HepG2 (cell line): ENCODE measurements at regions not wholly inside any gene's neighbourhood (a gene's known extent, or its start where the extent isn't known, plus 50 kb on each side); places are given as distances from the start of the nearest gene placed in this dataset.

Source experiments
- CTCF ChIP-seq: sonication (generic); formaldehyde crosslinking; IDR thresholded peaks from 2 replicates; pipeline ENCODE4 v1.5.0; 2020; ENCODE audit warnings: mild to moderate bottlenecking, missing genetic modification reagents, moderate library complexity
- EZH2 ChIP-seq: conservative IDR thresholded peaks from 2 replicates; pipeline ENCODE4 v1.6.1; 2012; ENCODE audit warnings: mild to moderate bottlenecking, low read depth, low read length, moderate library complexity
- FOSL2 ChIP-seq: sonication (generic); formaldehyde crosslinking; IDR thresholded peaks from 2 replicates; pipeline ENCODE4 v1.4.0; 2020; ENCODE audit warnings: missing genetic modification reagents
- GZF1 ChIP-seq: sonication (generic); formaldehyde crosslinking; IDR thresholded peaks from 2 replicates; pipeline ENCODE4 v1.5.1; 2020; ENCODE audit warnings: mild to moderate bottlenecking, missing genetic modification reagents
- JDP2 ChIP-seq: sonication (generic); formaldehyde crosslinking; IDR thresholded peaks from 2 replicates; pipeline ENCODE4 v1.8.1; 2022; ENCODE audit warnings: missing genetic modification reagents, borderline replicate concordance
- POLR2A ChIP-seq, 2 experiments: IDR thresholded peaks; 2 replicates each; pipeline ENCODE4 v1.6.1; 2011; ENCODE audit warnings: low read depth in 2 of 2, low read length in 2 of 2, mild to moderate bottlenecking in 1 of 2, moderate library complexity in 1 of 2; ENCODE audit not compliant: insufficient read depth in 1 of 2
- TGIF2 ChIP-seq: IDR thresholded peaks from 2 replicates; pipeline ENCODE4 v1.6.1; 2016; ENCODE audit warnings: control low read depth, missing compliant biosample characterization
- THAP11 ChIP-seq: IDR thresholded peaks from 2 replicates; pipeline ENCODE4 v1.6.1; 2016; ENCODE audit warnings: missing biosample characterization, missing genetic modification reagents
- ZBTB4 ChIP-seq: sonication (generic); formaldehyde crosslinking; IDR thresholded peaks from 2 replicates; pipeline ENCODE4 v1.4.0; 2020; ENCODE audit warnings: missing genetic modification reagents, mild to moderate bottlenecking, borderline replicate concordance
- ZBTB44 ChIP-seq: sonication (generic); formaldehyde crosslinking; IDR thresholded peaks from 2 replicates; pipeline ENCODE4 v1.4.0; 2020; ENCODE audit warnings: missing genetic modification reagents
- ZFP36L2 ChIP-seq: sonication (generic); formaldehyde crosslinking; IDR thresholded peaks from 2 replicates; pipeline ENCODE4 v1.4.0; 2020; ENCODE audit warnings: missing genetic modification reagents
- ZHX1 ChIP-seq: sonication (generic); formaldehyde crosslinking; IDR thresholded peaks from 2 replicates; pipeline ENCODE4 v1.8.1; 2022; ENCODE audit warnings: low read depth, mild to moderate bottlenecking, missing genetic modification reagents
- ZNF530 ChIP-seq: sonication (generic); formaldehyde crosslinking; IDR thresholded peaks from 2 replicates; pipeline ENCODE4 v1.5.0; 2020; ENCODE audit warnings: low read depth, mild to moderate bottlenecking, missing genetic modification reagents

- TF ChIP-seq GZF1 (CRISPR knock-in tag) (no peak), ZBTB4 (CRISPR knock-in tag) (no peak), EZH2 (no peak), ZFP36L2 (no peak), CTCF (CRISPR knock-in tag) (no peak), TGIF2 (CRISPR knock-in tag) (no peak), ZBTB44 (CRISPR knock-in tag) (no peak), FOSL2 (CRISPR knock-in tag) (no peak), ZHX1 (CRISPR knock-in tag) (no peak), ZNF530 (CRISPR knock-in tag) (no peak), POLR2A (IDR thresholded peaks at IDR 0.05; ENCODE audit: insufficient read depth in 1 of 2, low read depth in 2 of 2, low read length in 2 of 2) (no peak), JDP2 (CRISPR knock-in tag) (no peak), THAP11 (CRISPR knock-in tag) (no peak)
Observed at GRCh38 chr21:28489162-28489561, 503.5 kb downstream of the LTN1 start.
